SK-N-MC (cell line): ENCODE measurements at regions not wholly inside any gene's neighbourhood (a gene's known extent, or its start where the extent isn't known, plus 50 kb on each side); places are given as distances from the start of the nearest gene placed in this dataset.

ENCODE experiments used
- DNase-seq: peaks from one replicate; pipeline ENCODE4 v3.0.0-alpha.2; 2011; ENCODE audit warnings: low read depth, low spot score
- H3K27ac ChIP-seq: fragments of 200-600 bp; sonication (generic); 2 replicates; pipeline ENCODE4 v1.5.1; 2016; ENCODE audit warnings: mixed run types
- H3K36me3 ChIP-seq: fragments of 200-600 bp; sonication (generic); 2 replicates; pipeline ENCODE4 v1.6.1; 2017; ENCODE audit warnings: antibody characterized with exemption, low read length, mixed read lengths; ENCODE audit not compliant: insufficient read depth
- H3K4me3 ChIP-seq: fragments of 200-600 bp; sonication (generic); 2 replicates; pipeline ENCODE4 v1.5.1; 2016
- H3K9ac ChIP-seq: fragments of 200-600 bp; sonication (generic); 2 replicates; pipeline ENCODE4 v1.8.0; 2017; ENCODE audit warnings: mixed run types, mixed read lengths; ENCODE audit not compliant: insufficient read length
- H3K9me3 ChIP-seq: fragments of 200-600 bp; sonication (generic); 2 replicates; pipeline ENCODE4 v1.6.1; 2017; ENCODE audit warnings: low read depth, mild to moderate bottlenecking, antibody characterized with exemption, low read length, moderate library complexity, mixed read lengths
- EZH2 ChIP-seq: fragments of 200-600 bp; sonication (generic); IDR thresholded peaks from one replicate; pipeline ENCODE4 v1.6.1; 2017; ENCODE audit warnings: antibody characterized with exemption
- FOXP2 ChIP-seq: optimal IDR thresholded peaks from 2 replicates; pipeline ENCODE3; 2011; ENCODE audit warnings: mild to moderate bottlenecking, moderate library complexity; ENCODE audit not compliant: insufficient read depth; ENCODE audit errors: extremely low read length, control extremely low read depth
- POLR2AphosphoS5 ChIP-seq: IDR thresholded peaks from 2 replicates; pipeline ENCODE4 v1.6.1; 2012; ENCODE audit warnings: mild to moderate bottlenecking, low read depth, low read length, borderline replicate concordance

DNA sequence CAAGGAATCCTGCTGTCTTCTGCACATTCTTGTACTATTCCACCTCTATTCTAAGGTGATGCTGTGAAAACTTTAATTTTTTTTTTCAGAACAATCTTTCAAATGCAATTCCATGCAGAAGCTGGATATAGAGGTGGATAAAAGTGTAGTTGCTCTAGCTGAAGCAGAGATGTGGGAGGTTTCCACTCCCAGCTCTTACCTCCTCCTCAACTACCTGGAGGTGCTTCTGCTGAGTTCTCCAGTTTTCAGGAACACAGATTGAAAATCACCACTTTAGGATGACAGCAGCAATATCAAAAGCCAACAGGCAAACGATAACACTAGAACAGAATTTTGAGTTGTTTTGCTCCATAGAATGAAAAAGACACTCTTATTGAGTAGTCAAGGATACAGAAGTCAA lies 51.1 kb upstream of the FAM98A start:
- no peak overlapping the region for H3K9ac ChIP-seq
- TF ChIP-seq FOXP2 (no peak), POLR2AphosphoS5 (no peak), EZH2 (no peak)
- no peak overlapping the region for H3K27ac ChIP-seq
- no peaks in the 10 kb centered on the region for H3K36me3 ChIP-seq
- H3K4me3 ChIP-seq = no peak overlapping the region
- no peaks in the 10 kb centered on the region for H3K9me3 ChIP-seq
- no peak for DNase-seq
